HFF-Myc (cell line): ENCODE measurements at regions not wholly inside any gene's neighbourhood (a gene's known extent, or its start where the extent isn't known, plus 50 kb on each side); places are given as distances from the start of the nearest gene placed in this dataset.

Experiments
- DNase-seq: peaks from one replicate; pipeline ENCODE4 v3.0.0-alpha.2; 2011; ENCODE audit warnings: low read depth; ENCODE audit errors: extremely low read depth
- H3K4me3 ChIP-seq: replicated peaks from 2 replicates; pipeline ENCODE4 v1.5.1; 2011; ENCODE audit warnings: low read depth, mild to moderate bottlenecking, control low read depth, low read length
- CTCF ChIP-seq: IDR thresholded peaks from 2 replicates; pipeline ENCODE4 v1.5.1; 2012; ENCODE audit warnings: mild to moderate bottlenecking, low read depth, low read length, control low read depth; ENCODE audit errors: missing control alignments

- no peak for DNase-seq
- no peak for TF ChIP-seq CTCF
- H3K4me3 ChIP-seq = no peak overlapping the region
Observed at GRCh38 chr10:14468023-14468441, 137.3 kb upstream of the FRMD4A start.

GRCh38 chr10:14466257-14466656 lies 135.5 kb upstream of the FRMD4A start:
- no peak for DNase-seq
- no peak for TF ChIP-seq CTCF
- no peak overlapping the region for H3K4me3 ChIP-seq

GRCh38 chr10:14460447-14460846 lies 129.7 kb upstream of the FRMD4A start:
- TF ChIP-seq CTCF = no peak
- no peak for DNase-seq
- H3K4me3 ChIP-seq = no peak overlapping the region

GRCh38 chr10:14459665-14460064 lies 128.9 kb upstream of the FRMD4A start:
- TF ChIP-seq CTCF = no peak
- H3K4me3 ChIP-seq = no peak overlapping the region
- no peak for DNase-seq

GRCh38 chr10:14456870-14457266 lies 126.1 kb upstream of the FRMD4A start:
- no peak for DNase-seq
- no peak overlapping the region for H3K4me3 ChIP-seq
- TF ChIP-seq CTCF = no peak

GRCh38 chr10:14456218-14456869 lies 125.6 kb upstream of the FRMD4A start:
- no peak for TF ChIP-seq CTCF
- no peak overlapping the region for H3K4me3 ChIP-seq
- no peak for DNase-seq

- no peak overlapping the region for H3K4me3 ChIP-seq
- DNase-seq = no peak
- TF ChIP-seq CTCF = no peak
Observed at GRCh38 chr10:14454629-14455028, 123.9 kb upstream of the FRMD4A start.
